ENCODE measurements at regions not wholly inside any gene's neighbourhood (a gene's known extent, or its start where the extent isn't known, plus 50 kb on each side); places are given as distances from the start of the nearest gene placed in this dataset.

DNA sequence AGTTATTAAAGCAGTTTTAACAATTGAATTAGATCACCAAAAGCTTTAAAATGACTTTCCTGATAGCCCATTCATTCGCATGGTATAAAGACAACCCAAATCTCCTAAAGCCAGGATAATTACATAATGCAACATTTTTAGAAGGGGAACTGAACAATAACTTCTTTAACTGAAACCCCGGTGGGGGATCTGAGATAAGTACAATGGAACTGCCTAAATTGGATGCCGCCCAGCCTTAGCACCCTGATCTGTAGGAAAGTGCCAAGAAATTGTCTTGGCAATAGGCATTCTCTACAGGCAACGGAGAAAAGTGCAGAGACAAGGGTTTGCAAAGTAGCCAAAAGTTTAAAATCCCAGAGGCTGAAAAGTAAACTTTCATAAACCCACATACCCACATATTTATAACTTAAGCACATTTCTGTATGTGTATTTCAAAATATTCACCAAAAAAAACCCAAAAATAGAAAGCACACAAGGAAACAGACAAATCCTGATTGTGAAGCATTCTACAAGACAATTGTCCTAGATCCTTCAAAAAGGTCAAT lies 98.8 kb upstream of the BEND6 start:
- H3K27ac ChIP-seq (ENCODE audit: low read depth, low read length, poor library complexity, severe bottlenecking) = no peak overlapping the region
- CTCF ChIA-PET = no interaction called here
- no peaks in the 10 kb centered on the region for H3K9me3 ChIP-seq (ENCODE audit: low read depth, low read length, poor library complexity, severe bottlenecking)
- no TSS peak for BruUV-seq (replicated peaks)
- DNase-seq (ENCODE audit: low spot score) = peak; percentile 84
- no peak overlapping the region for H3K4me3 ChIP-seq (ENCODE audit: low read depth, low read length, poor library complexity, severe bottlenecking)
- H3K27me3 ChIP-seq (replicated peaks; ENCODE audit: insufficient read depth, low read depth, low read length, poor library complexity) = no peaks in the 10 kb centered on the region
- peaks cover 31% of the 10 kb centered on the region for H3K4me1 ChIP-seq (ENCODE audit: insufficient read depth, low read length, poor library complexity, severe bottlenecking)
- intact Hi-C loops (cut with micrococcal nuclease; ENCODE audit: unreplicated experiment) = loop anchor here (10.0 kb wide), 1 partner anchor 491 kb away; no protein-coding TSS in a partner anchor
- no peak for TF ChIP-seq EZH2 (IDR thresholded peaks at IDR 0.05; ENCODE audit: borderline replicate concordance, low read depth, low read length, poor library complexity, severe bottlenecking)
- TF ChIP-seq, protein P1, sequence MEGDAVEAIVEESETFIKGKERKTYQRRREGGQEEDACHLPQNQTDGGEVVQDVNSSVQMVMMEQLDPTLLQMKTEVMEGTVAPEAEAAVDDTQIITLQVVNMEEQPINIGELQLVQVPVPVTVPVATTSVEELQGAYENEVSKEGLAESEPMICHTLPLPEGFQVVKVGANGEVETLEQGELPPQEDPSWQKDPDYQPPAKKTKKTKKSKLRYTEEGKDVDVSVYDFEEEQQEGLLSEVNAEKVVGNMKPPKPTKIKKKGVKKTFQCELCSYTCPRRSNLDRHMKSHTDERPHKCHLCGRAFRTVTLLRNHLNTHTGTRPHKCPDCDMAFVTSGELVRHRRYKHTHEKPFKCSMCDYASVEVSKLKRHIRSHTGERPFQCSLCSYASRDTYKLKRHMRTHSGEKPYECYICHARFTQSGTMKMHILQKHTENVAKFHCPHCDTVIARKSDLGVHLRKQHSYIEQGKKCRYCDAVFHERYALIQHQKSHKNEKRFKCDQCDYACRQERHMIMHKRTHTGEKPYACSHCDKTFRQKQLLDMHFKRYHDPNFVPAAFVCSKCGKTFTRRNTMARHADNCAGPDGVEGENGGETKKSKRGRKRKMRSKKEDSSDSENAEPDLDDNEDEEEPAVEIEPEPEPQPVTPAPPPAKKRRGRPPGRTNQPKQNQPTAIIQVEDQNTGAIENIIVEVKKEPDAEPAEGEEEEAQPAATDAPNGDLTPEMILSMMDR (conservative IDR thresholded peaks at IDR 0.05; ENCODE audit: low read depth, low read length) = no peak
- no peaks in the 10 kb centered on the region for H3K36me3 ChIP-seq (ENCODE audit: insufficient read depth, low read length, poor library complexity, severe bottlenecking)
- POLR2A ChIA-PET (ENCODE audit: low non-redundant PET) = no interaction called here

DNA sequence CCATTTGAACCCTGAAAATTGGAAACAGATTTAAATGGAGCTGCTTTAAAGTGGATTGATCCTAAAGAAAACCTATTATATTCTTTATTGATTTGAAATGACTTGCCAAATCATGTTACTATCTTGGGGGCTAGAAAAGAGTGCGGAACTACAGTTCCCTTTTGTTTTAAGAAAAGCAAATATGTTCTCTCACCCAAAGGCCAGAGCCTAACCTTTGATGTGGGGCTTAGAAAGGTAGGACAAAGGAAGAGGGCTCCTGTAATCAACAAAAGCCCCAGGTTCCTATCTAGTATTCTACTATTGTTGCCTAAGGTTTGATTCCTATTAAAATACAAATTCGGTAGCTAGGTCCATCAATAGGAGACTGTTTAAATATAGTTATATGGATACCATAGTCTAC lies 100.8 kb upstream of the BEND6 start:
- TF ChIP-seq, protein P1 (conservative IDR thresholded peaks at IDR 0.05; ENCODE audit: low read depth, low read length) = no peak
- no peak for TF ChIP-seq EZH2 (IDR thresholded peaks at IDR 0.05; ENCODE audit: borderline replicate concordance, low read depth, low read length, poor library complexity, severe bottlenecking)
- ChIA-PET POLR2A (ENCODE audit: low non-redundant PET) (no interaction called here), CTCF (no interaction called here)
- Histone ChIP-seq H3K4me3 (ENCODE audit: low read depth, low read length, poor library complexity, severe bottlenecking) (no peak overlapping the region), H3K4me1 (ENCODE audit: insufficient read depth, low read length, poor library complexity, severe bottlenecking) (peaks cover 35% of the 10 kb centered on the region), H3K36me3 (ENCODE audit: insufficient read depth, low read length, poor library complexity, severe bottlenecking) (no peaks in the 10 kb centered on the region), H3K9me3 (ENCODE audit: low read depth, low read length, poor library complexity, severe bottlenecking) (no peaks in the 10 kb centered on the region), H3K27ac (ENCODE audit: low read depth, low read length, poor library complexity, severe bottlenecking) (no peak overlapping the region), H3K27me3 (replicated peaks; ENCODE audit: insufficient read depth, low read depth, low read length, poor library complexity) (no peaks in the 10 kb centered on the region)
- DNase-seq (ENCODE audit: low spot score) = no peak
- intact Hi-C loops (cut with micrococcal nuclease; ENCODE audit: unreplicated experiment) = loop anchor here (10.0 kb wide), 1 partner anchor 489 kb away; no protein-coding TSS in a partner anchor
- no TSS peak for BruUV-seq (replicated peaks)

DNA sequence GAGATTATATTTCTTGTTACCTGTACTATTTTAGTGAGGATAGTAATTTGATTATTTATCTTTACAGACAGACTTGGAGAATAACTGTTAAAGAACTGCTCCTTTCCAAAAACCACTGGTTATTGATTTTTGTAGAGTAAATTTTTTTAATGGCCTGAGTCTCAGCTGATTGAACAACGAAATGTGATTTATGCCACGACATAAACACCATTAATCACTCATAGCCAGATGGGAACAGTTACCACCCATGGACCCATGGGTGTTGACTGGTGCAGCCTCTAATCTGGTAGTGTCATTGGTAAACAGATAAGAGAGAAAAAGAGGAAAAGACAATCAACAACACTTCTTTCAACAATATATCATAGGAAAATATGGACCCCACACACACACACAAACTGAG lies 101.4 kb upstream of the BEND6 start:
- CTCF ChIA-PET = no interaction called here
- H3K4me3 ChIP-seq (ENCODE audit: low read depth, low read length, poor library complexity, severe bottlenecking) = no peak overlapping the region
- BruUV-seq (replicated peaks) = no TSS peak
- H3K9me3 ChIP-seq (ENCODE audit: low read depth, low read length, poor library complexity, severe bottlenecking) = no peaks in the 10 kb centered on the region
- no peaks in the 10 kb centered on the region for H3K27me3 ChIP-seq (replicated peaks; ENCODE audit: insufficient read depth, low read depth, low read length, poor library complexity)
- intact Hi-C loops (cut with micrococcal nuclease; ENCODE audit: unreplicated experiment) = loop anchor here (10.0 kb wide), 1 partner anchor 489 kb away; no protein-coding TSS in a partner anchor
- TF ChIP-seq EZH2 (IDR thresholded peaks at IDR 0.05; ENCODE audit: borderline replicate concordance, low read depth, low read length, poor library complexity, severe bottlenecking) = no peak
- TF ChIP-seq, protein P1 (conservative IDR thresholded peaks at IDR 0.05; ENCODE audit: low read depth, low read length) = no peak
- peaks cover 35% of the 10 kb centered on the region for H3K4me1 ChIP-seq (ENCODE audit: insufficient read depth, low read length, poor library complexity, severe bottlenecking)
- POLR2A ChIA-PET (ENCODE audit: low non-redundant PET) = no interaction called here
- no peak for DNase-seq (ENCODE audit: low spot score)
- no peak overlapping the region for H3K27ac ChIP-seq (ENCODE audit: low read depth, low read length, poor library complexity, severe bottlenecking)
- H3K36me3 ChIP-seq (ENCODE audit: insufficient read depth, low read length, poor library complexity, severe bottlenecking) = no peaks in the 10 kb centered on the region
